Fibroblast of lung (primary cell): ENCODE measurements at regions not wholly inside any gene's neighbourhood (a gene's known extent, or its start where the extent isn't known, plus 50 kb on each side); places are given as distances from the start of the nearest gene placed in this dataset.

Source experiments
- CTCF ChIP-seq, 2 donors: IDR thresholded peaks in 1 of 2; conservative IDR thresholded peaks in 1 of 2; 1 replicate in 1 of 2; 2 replicates in 1 of 2; pipeline ENCODE4 v1.5.1; 2011 to 2012; ENCODE audit warnings: low read length in 2 of 2, control low read depth in 1 of 2, inconsistent platforms in 1 of 2, low read depth in 1 of 2, mild to moderate bottlenecking in 1 of 2
- EZH2 ChIP-seq: IDR thresholded peaks from 2 replicates; pipeline ENCODE4 v1.5.1; 2012; ENCODE audit warnings: low read length, control low read depth, mild to moderate bottlenecking; ENCODE audit errors: missing control alignments

- TF ChIP-seq CTCF (conservative IDR thresholded peaks at IDR 0.05 in 1 of 2, IDR thresholded peaks at IDR 0.05 in 1 of 2; ENCODE audit: low read depth in 1 of 2, low read length in 2 of 2) (no peak), EZH2 (no peak)
Observed at GRCh38 chr18:8889489-8889888, 184.1 kb downstream of the MTCL1 start.
